CD8-positive, alpha-beta memory T cell (primary cell): ENCODE measurements at regions not wholly inside any gene's neighbourhood (a gene's known extent, or its start where the extent isn't known, plus 50 kb on each side); places are given as distances from the start of the nearest gene placed in this dataset.

ENCODE experiments used
- CTCF ChIA-PET: fragments of 350-600 bp; sonication (Branson Sonifier 250); formaldehyde crosslinking; loops from one replicate; lab custom pipeline; 2021; ENCODE audit warnings: antibody characterized with exemption; lab: Charles Lee
- POLR2A ChIA-PET: fragments of 350-600 bp; sonication (Branson Sonifier 250); formaldehyde crosslinking; loops from one replicate; lab custom pipeline; 2021; ENCODE audit warnings: antibody characterized with exemption; lab: Charles Lee
- DNase-seq, 5 donors: peaks; one replicate each; pipeline versions ENCODE4 v3.0.0 to v3.0.0-alpha.2; 2020 to 2022; ENCODE audit warnings: mixed read lengths in 1 of 5
- H3K27ac ChIP-seq: one replicate; pipeline ENCODE4 v1.7.0; 2013; ENCODE audit warnings: low read depth, mild to moderate bottlenecking, low read length, moderate library complexity
- H3K27me3 ChIP-seq: 2 replicates; pipeline ENCODE4 v1.7.0; 2013; ENCODE audit warnings: low read length, mild to moderate bottlenecking; ENCODE audit not compliant: insufficient read depth, poor library complexity, severe bottlenecking
- H3K36me3 ChIP-seq: 2 replicates; pipeline ENCODE4 v1.7.0; 2013; ENCODE audit warnings: mild to moderate bottlenecking, low read length, moderate library complexity; ENCODE audit not compliant: insufficient read depth
- H3K4me1 ChIP-seq: 2 replicates; pipeline ENCODE4 v1.7.0; 2013; ENCODE audit warnings: mild to moderate bottlenecking, low read length, moderate library complexity; ENCODE audit not compliant: insufficient read depth
- H3K4me3 ChIP-seq: 2 replicates; pipeline ENCODE4 v1.7.0; 2013; ENCODE audit warnings: mild to moderate bottlenecking, low read length
- H3K9me3 ChIP-seq: 2 replicates; pipeline ENCODE4 v1.7.0; 2013; ENCODE audit warnings: mild to moderate bottlenecking, low read length
- H3K27ac Mint-ChIP-seq, 8 donors: one replicate each; pipeline ENCODE4 v1.8.0; 2020 to 2021; ENCODE audit warnings: mixed read lengths in 8 of 8, mild to moderate bottlenecking in 6 of 8, inconsistent platforms in 3 of 8, moderate library complexity in 3 of 8
- H3K27me3 Mint-ChIP-seq, 2 donors: one replicate each; pipeline ENCODE4 v1.8.0; 2020 to 2021; ENCODE audit warnings: mixed read lengths in 2 of 2, mild to moderate bottlenecking in 1 of 2, moderate library complexity in 1 of 2
- H3K36me3 Mint-ChIP-seq, 3 donors: one replicate each; pipeline ENCODE4 v1.8.0; 2020 to 2021; ENCODE audit warnings: mixed read lengths in 3 of 3, inconsistent platforms in 1 of 3, mild to moderate bottlenecking in 1 of 3
- H3K4me1 Mint-ChIP-seq, 3 donors: one replicate each; pipeline ENCODE4 v1.8.0; 2020 to 2021; ENCODE audit warnings: mixed read lengths in 3 of 3, inconsistent platforms in 1 of 3, mild to moderate bottlenecking in 1 of 3
- H3K4me3 Mint-ChIP-seq, 7 donors: one replicate each; pipeline ENCODE4 v1.8.0; 2020 to 2021; ENCODE audit warnings: mixed read lengths in 7 of 7, mild to moderate bottlenecking in 6 of 7, moderate library complexity in 4 of 7, inconsistent platforms in 2 of 7
- H3K9me3 Mint-ChIP-seq, 5 donors: one replicate each; pipeline ENCODE4 v1.8.0; 2020 to 2022; ENCODE audit warnings: mixed read lengths in 5 of 5, mild to moderate bottlenecking in 3 of 5, moderate library complexity in 2 of 5, inconsistent platforms in 1 of 5

GRCh38 chr21:28746166-28746565 is 246.5 kb downstream of the LTN1 start:
- no peaks in the 10 kb centered on the region for H3K27me3 ChIP-seq
- CTCF ChIA-PET, result interaction anchor here (0.7 to 5.6 kb wide), 20 partner anchors 9 to 1901 kb away, joined by 3 to 55 read pairs (median 6); partner anchors contain the start of gene ADAMTS1
- POLR2A ChIA-PET, result no interaction called here
- H3K4me3 Mint-ChIP-seq, result no peak overlapping the region
- H3K27ac ChIP-seq, result no peak overlapping the region
- no peaks in the 10 kb centered on the region for H3K4me1 Mint-ChIP-seq
- no peak overlapping the region for H3K27ac Mint-ChIP-seq
- peaks cover 4% of the 10 kb centered on the region for H3K4me1 ChIP-seq
- DNase-seq, result no peak
- no peak overlapping the region for H3K4me3 ChIP-seq
- H3K9me3 Mint-ChIP-seq, result no peaks in the 10 kb centered on the region
- H3K9me3 ChIP-seq, result no peaks in the 10 kb centered on the region
- no peaks in the 10 kb centered on the region for H3K36me3 ChIP-seq
- no peaks in the 10 kb centered on the region for H3K27me3 Mint-ChIP-seq
- H3K36me3 Mint-ChIP-seq, result peaks cover 0 to 19% (median 5%) of the 10 kb centered on the region in 3 donors

GRCh38 chr21:28745131-28746016 is 247.3 kb downstream of the LTN1 start:
- peak; percentile 42 to 77 (median 53) for DNase-seq
- CTCF ChIA-PET, result interaction anchor here (0.6 to 5.6 kb wide), 31 partner anchors 9 to 1900 kb away, joined by 3 to 55 read pairs (median 4); partner anchors contain the start of gene ADAMTS1
- H3K4me3 Mint-ChIP-seq, result no peak overlapping the region
- H3K9me3 Mint-ChIP-seq, result no peaks in the 10 kb centered on the region
- no peaks in the 10 kb centered on the region for H3K36me3 ChIP-seq
- peak overlapping the region; percentile 38 for H3K4me3 ChIP-seq
- H3K36me3 Mint-ChIP-seq, result peaks cover 0 to 19% (median 5%) of the 10 kb centered on the region in 3 donors
- no peaks in the 10 kb centered on the region for H3K27me3 ChIP-seq
- H3K27ac ChIP-seq, result no peak overlapping the region
- H3K27ac Mint-ChIP-seq, result no peak overlapping the region
- peaks cover 4% of the 10 kb centered on the region for H3K4me1 ChIP-seq
- no peaks in the 10 kb centered on the region for H3K9me3 ChIP-seq
- POLR2A ChIA-PET, result no interaction called here
- no peaks in the 10 kb centered on the region for H3K27me3 Mint-ChIP-seq
- H3K4me1 Mint-ChIP-seq, result no peaks in the 10 kb centered on the region

GRCh38 chr21:28743723-28744122 is 249.0 kb downstream of the LTN1 start:
- H3K9me3 Mint-ChIP-seq, result no peaks in the 10 kb centered on the region
- H3K36me3 Mint-ChIP-seq, result peaks cover 0 to 12% (median 5%) of the 10 kb centered on the region in 3 donors
- ChIA-PET CTCF (interaction anchor here (0.6 to 5.6 kb wide), 3 partner anchors 7 to 598 kb away, joined by 3 to 55 read pairs (median 37); no protein-coding TSS in a partner anchor), POLR2A (no interaction called here)
- Histone ChIP-seq H3K36me3 (no peaks in the 10 kb centered on the region), H3K4me3 (no peak overlapping the region), H3K9me3 (no peaks in the 10 kb centered on the region), H3K27me3 (no peaks in the 10 kb centered on the region), H3K27ac (no peak overlapping the region), H3K4me1 (peaks cover 4% of the 10 kb centered on the region)
- H3K4me1 Mint-ChIP-seq, result peaks cover 10 to 16% (median 15%) of the 10 kb centered on the region in 3 donors
- no peaks in the 10 kb centered on the region for H3K27me3 Mint-ChIP-seq
- DNase-seq, result no peak
- no peak overlapping the region for H3K27ac Mint-ChIP-seq
- H3K4me3 Mint-ChIP-seq, result no peak overlapping the region

GRCh38 chr21:28742527-28742926 is 250.2 kb downstream of the LTN1 start:
- ChIA-PET POLR2A (no interaction called here), CTCF (no interaction called here)
- Histone ChIP-seq H3K4me3 (no peak overlapping the region), H3K27ac (no peak overlapping the region), H3K27me3 (no peaks in the 10 kb centered on the region), H3K36me3 (no peaks in the 10 kb centered on the region), H3K4me1 (peaks cover 4% of the 10 kb centered on the region), H3K9me3 (no peaks in the 10 kb centered on the region)
- H3K36me3 Mint-ChIP-seq, result peaks cover 0 to 8% (median 2%) of the 10 kb centered on the region in 3 donors
- H3K4me3 Mint-ChIP-seq, result no peak overlapping the region
- no peak overlapping the region for H3K27ac Mint-ChIP-seq
- peaks cover 13 to 17% (median 16%) of the 10 kb centered on the region in 3 donors for H3K4me1 Mint-ChIP-seq
- DNase-seq, result no peak
- no peaks in the 10 kb centered on the region for H3K27me3 Mint-ChIP-seq
- H3K9me3 Mint-ChIP-seq, result no peaks in the 10 kb centered on the region

- H3K9me3 Mint-ChIP-seq, result no peaks in the 10 kb centered on the region
- CTCF ChIA-PET, result no interaction called here
- POLR2A ChIA-PET, result no interaction called here
- no peaks in the 10 kb centered on the region for H3K27me3 ChIP-seq
- DNase-seq, result no peak
- H3K4me3 Mint-ChIP-seq, result peak overlapping the region in 1 of 7 donors; percentile 8
- H3K27ac ChIP-seq, result no peak overlapping the region
- H3K36me3 Mint-ChIP-seq, result peaks cover 0 to 7% (median 0%) of the 10 kb centered on the region in 3 donors
- H3K4me1 ChIP-seq, result no peaks in the 10 kb centered on the region
- no peaks in the 10 kb centered on the region for H3K36me3 ChIP-seq
- H3K4me1 Mint-ChIP-seq, result peaks cover 13 to 17% (median 16%) of the 10 kb centered on the region in 3 donors
- H3K27me3 Mint-ChIP-seq, result no peaks in the 10 kb centered on the region
- no peak overlapping the region for H3K4me3 ChIP-seq
- H3K27ac Mint-ChIP-seq, result no peak overlapping the region
- H3K9me3 ChIP-seq, result no peaks in the 10 kb centered on the region
These were observed 252.6 kb downstream of the LTN1 start for GRCh38 chr21:28740125-28740524.

GRCh38 chr21:28738882-28739281 is 253.8 kb downstream of the LTN1 start:
- POLR2A ChIA-PET, result no interaction called here
- no peak for DNase-seq
- H3K4me3 Mint-ChIP-seq, result peak overlapping the region in 6 of 7 donors; percentile 38 to 65 (median 56)
- Histone ChIP-seq H3K36me3 (no peaks in the 10 kb centered on the region), H3K27ac (no peak overlapping the region), H3K4me3 (no peak overlapping the region), H3K27me3 (no peaks in the 10 kb centered on the region), H3K4me1 (no peaks in the 10 kb centered on the region), H3K9me3 (no peaks in the 10 kb centered on the region)
- H3K9me3 Mint-ChIP-seq, result no peaks in the 10 kb centered on the region
- CTCF ChIA-PET, result interaction anchor here (5.0 kb wide), 1 partner anchor 7 kb away, joined by 37 read pairs; no protein-coding TSS in a partner anchor
- peak overlapping the region in 6 of 8 donors; percentile 9 to 78 (median 62) for H3K27ac Mint-ChIP-seq
- no peaks in the 10 kb centered on the region for H3K27me3 Mint-ChIP-seq
- peaks cover 0 to 7% (median 0%) of the 10 kb centered on the region in 3 donors for H3K36me3 Mint-ChIP-seq
- peaks cover 13 to 17% (median 16%) of the 10 kb centered on the region in 3 donors for H3K4me1 Mint-ChIP-seq

- ChIA-PET CTCF (interaction anchor here (5.0 kb wide), 1 partner anchor 8 kb away, joined by 37 read pairs; no protein-coding TSS in a partner anchor), POLR2A (no interaction called here)
- no peak for DNase-seq
- H3K9me3 Mint-ChIP-seq, result no peaks in the 10 kb centered on the region
- peaks cover 0 to 6% (median 0%) of the 10 kb centered on the region in 3 donors for H3K36me3 Mint-ChIP-seq
- Histone ChIP-seq H3K4me3 (no peak overlapping the region), H3K4me1 (no peaks in the 10 kb centered on the region), H3K9me3 (no peaks in the 10 kb centered on the region), H3K36me3 (no peaks in the 10 kb centered on the region), H3K27ac (no peak overlapping the region), H3K27me3 (no peaks in the 10 kb centered on the region)
- H3K4me1 Mint-ChIP-seq, result peaks cover 13 to 17% (median 16%) of the 10 kb centered on the region in 3 donors
- peak overlapping the region in 2 of 7 donors; percentile 49 to 63 for H3K4me3 Mint-ChIP-seq
- H3K27me3 Mint-ChIP-seq, result no peaks in the 10 kb centered on the region
- H3K27ac Mint-ChIP-seq, result peak overlapping the region in 1 of 8 donors; percentile 16
These were observed 254.3 kb downstream of the LTN1 start for GRCh38 chr21:28738420-28738704.
